HEK293T (cell line): ENCODE measurements at regions not wholly inside any gene's neighbourhood (a gene's known extent, or its start where the extent isn't known, plus 50 kb on each side); places are given as distances from the start of the nearest gene placed in this dataset.

ENCODE experiments used
- CTCF ChIA-PET: fragments of 350-600 bp; formaldehyde crosslinking; extraction: SDS; loops from one replicate; lab custom pipeline; 2021; ENCODE audit warnings: antibody characterized with exemption, inconsistent platforms; lab: Yijun Ruan, JAX
- POLR2A ChIA-PET: fragments of 350-600 bp; formaldehyde crosslinking; extraction: SDS; loops from one replicate; lab custom pipeline; 2020; ENCODE audit warnings: antibody characterized with exemption, inconsistent platforms; lab: Yijun Ruan, JAX
- DNase-seq: peaks from one replicate; pipeline ENCODE4 v3.0.0; 2012; ENCODE audit warnings: mixed read lengths; ENCODE audit errors: extremely low spot score
- ARNT ChIP-seq: fragments of 450-650 bp; IDR thresholded peaks from 2 replicates; pipeline ENCODE4 v1.6.1; 2017; ENCODE audit warnings: mild to moderate bottlenecking
- BHLHE40 ChIP-seq: fragments of 450-650 bp; IDR thresholded peaks from 2 replicates; pipeline ENCODE4 v1.6.1; 2016; ENCODE audit warnings: mild to moderate bottlenecking, moderate library complexity, borderline replicate concordance
- CTBP1 ChIP-seq: fragments of 450-650 bp; IDR thresholded peaks from 2 replicates; pipeline ENCODE4 v1.6.1; 2016; ENCODE audit warnings: borderline replicate concordance
- ELF4 ChIP-seq: fragments of 450-650 bp; IDR thresholded peaks from 2 replicates; pipeline ENCODE4 v1.6.1; 2017; ENCODE audit warnings: antibody characterized with exemption
- FOXA1 ChIP-seq: fragments of 450-650 bp; IDR thresholded peaks from 2 replicates; pipeline ENCODE4 v1.6.1; 2016; ENCODE audit warnings: mild to moderate bottlenecking
- FOXK2 ChIP-seq: fragments of 450-650 bp; IDR thresholded peaks from 2 replicates; pipeline ENCODE4 v1.6.1; 2016; ENCODE audit warnings: mild to moderate bottlenecking
- FOXM1 ChIP-seq: fragments of 450-650 bp; IDR thresholded peaks from 2 replicates; pipeline ENCODE4 v1.6.1; 2017; ENCODE audit warnings: mild to moderate bottlenecking, borderline replicate concordance
- HDGF ChIP-seq: fragments of 450-650 bp; IDR thresholded peaks from 2 replicates; pipeline ENCODE4 v1.6.1; 2017; ENCODE audit warnings: antibody characterized with exemption, borderline replicate concordance
- L3MBTL2 ChIP-seq: fragments of 450-650 bp; conservative IDR thresholded peaks from 2 replicates; pipeline ENCODE4 v1.6.1; 2016; ENCODE audit warnings: mild to moderate bottlenecking
- LEF1 ChIP-seq: fragments of 450-650 bp; IDR thresholded peaks from 2 replicates; pipeline ENCODE4 v1.6.1; 2017; ENCODE audit warnings: mild to moderate bottlenecking, borderline replicate concordance
- NFRKB ChIP-seq: fragments of 450-650 bp; IDR thresholded peaks from 2 replicates; pipeline ENCODE4 v1.6.1; 2016; ENCODE audit warnings: mild to moderate bottlenecking, moderate library complexity
- PKNOX1 ChIP-seq: fragments of 450-650 bp; IDR thresholded peaks from 2 replicates; pipeline ENCODE4 v1.6.1; 2016
- SP1 ChIP-seq: fragments of 450-650 bp; IDR thresholded peaks from 2 replicates; pipeline ENCODE4 v1.6.1; 2017
- SUZ12 ChIP-seq: fragments of 450-650 bp; IDR thresholded peaks from 2 replicates; pipeline ENCODE4 v1.6.1; 2016; ENCODE audit warnings: mild to moderate bottlenecking
- TARDBP ChIP-seq: fragments of 450-650 bp; IDR thresholded peaks from 2 replicates; pipeline ENCODE4 v1.6.1; 2016
- ZNF384 ChIP-seq: fragments of 450-650 bp; IDR thresholded peaks from 2 replicates; pipeline ENCODE4 v1.6.1; 2016

- CTCF ChIA-PET = no interaction called here
- DNase-seq = no peak
- POLR2A ChIA-PET = no interaction called here
These were observed 1392.0 kb upstream of the PRMT6 start for GRCh38 chr1:105664495-105664894.

GRCh38 chr1:105678334-105678733, 1378.1 kb upstream of the PRMT6 start:
- DNase-seq = no peak
- ChIA-PET CTCF (no interaction called here), POLR2A (no interaction called here)
- TF ChIP-seq ZNF384 (no peak), HDGF (no peak), TARDBP (no peak), SP1 (no peak), PKNOX1 (no peak), ELF4 (no peak)

More at GRCh38 chr1:105664495-105664894, 1392.0 kb upstream of the PRMT6 start:
- no peak for TF ChIP-seq SUZ12
- TF ChIP-seq PKNOX1 = no peak
- no peak for TF ChIP-seq CTBP1
- no peak for TF ChIP-seq L3MBTL2
- TF ChIP-seq ZNF384 = no peak
- no peak for TF ChIP-seq FOXM1
- no peak for TF ChIP-seq FOXA1
- TF ChIP-seq NFRKB = no peak
- no peak for TF ChIP-seq FOXK2
- no peak for TF ChIP-seq BHLHE40
- no peak for TF ChIP-seq ARNT
- no peak for TF ChIP-seq TARDBP
- no peak for TF ChIP-seq HDGF
- TF ChIP-seq ELF4 = no peak

- DNase-seq = no peak
- POLR2A ChIA-PET = no interaction called here
- CTCF ChIA-PET = no interaction called here
- TF ChIP-seq BHLHE40 (no peak), FOXK2 (no peak), FOXA1 (no peak), ARNT (no peak), PKNOX1 (no peak), LEF1 (no peak), NFRKB (no peak), HDGF (no peak), ELF4 (no peak), L3MBTL2 (no peak), SP1 (no peak)
These were observed 1371.8 kb upstream of the PRMT6 start for GRCh38 chr1:105684714-105685113.

- POLR2A ChIA-PET = no interaction called here
These were observed 1370.4 kb upstream of the PRMT6 start for GRCh38 chr1:105686026-105686425.

GRCh38 chr1:105686874-105687690, 1369.4 kb upstream of the PRMT6 start:
- DNase-seq = no peak
- ChIA-PET CTCF (no interaction called here), POLR2A (no interaction called here)
- TF ChIP-seq FOXM1 (no peak), CTBP1 (no peak), ARNT (no peak)

More at GRCh38 chr1:105686026-105686425, 1370.4 kb upstream of the PRMT6 start:
- TF ChIP-seq SUZ12 (no peak), SP1 (no peak), PKNOX1 (no peak), FOXK2 (no peak)
- CTCF ChIA-PET = no interaction called here
- no peak for DNase-seq

- CTCF ChIA-PET = no interaction called here
- TF ChIP-seq ZNF384 (no peak), L3MBTL2 (no peak), CTBP1 (no peak), NFRKB (no peak), SUZ12 (no peak), ELF4 (no peak), BHLHE40 (no peak), SP1 (no peak), FOXK2 (no peak), FOXA1 (no peak), FOXM1 (no peak), TARDBP (no peak), HDGF (no peak), LEF1 (no peak), ARNT (no peak), PKNOX1 (no peak)
- POLR2A ChIA-PET = no interaction called here
These were observed 1355.8 kb upstream of the PRMT6 start for GRCh38 chr1:105700723-105701122.

More at GRCh38 chr1:105700723-105701122, 1355.8 kb upstream of the PRMT6 start:
- DNase-seq = no peak
